PC-9 (cell line): ENCODE measurements at regions not wholly inside any gene's neighbourhood (a gene's known extent, or its start where the extent isn't known, plus 50 kb on each side); places are given as distances from the start of the nearest gene placed in this dataset.

ENCODE experiments used
- BruUV-seq: library from RNA; stranded (reverse); fragments of 400-500 nt; replicated peaks from 2 replicates; lab custom pipeline; 2021; lab: Mats Ljungman, UMichigan
- CTCF ChIA-PET: fragments of 300-600 bp; sonication (Branson Sonifier 250); formaldehyde crosslinking; loops from one replicate; lab custom pipeline; 2022; ENCODE audit warnings: antibody characterized with exemption; lab: Charles Lee
- POLR2A ChIA-PET: fragments of 300-600 bp; sonication (Branson Sonifier 250); formaldehyde crosslinking; loops from one replicate; lab custom pipeline; 2022; ENCODE audit warnings: antibody characterized with exemption; ENCODE audit not compliant: unreplicated experiment; lab: Charles Lee
- DNase-seq, 2 experiments: peaks; one replicate each; pipeline versions ENCODE4 v3.0.0 to v3.0.0-alpha.2; 2015 to 2022; ENCODE audit warnings: mixed read lengths in 1 of 2
- H2AFZ ChIP-seq: fragments of 200-600 bp; sonication (generic); 2 replicates; pipeline ENCODE4 v1.8.1; 2017; ENCODE audit warnings: antibody characterized with exemption
- H3F3A ChIP-seq: fragments of 200-600 bp; sonication (generic); 2 replicates; pipeline ENCODE4 v1.8.1; 2017; ENCODE audit warnings: antibody characterized with exemption, mild to moderate bottlenecking, low read depth; ENCODE audit not compliant: insufficient read depth
- H3K27ac ChIP-seq: fragments of 200-600 bp; sonication (generic); 2 replicates; pipeline ENCODE4 v1.6.1; 2016; ENCODE audit warnings: mixed run types
- H3K27me3 ChIP-seq: fragments of 200-600 bp; sonication (generic); 2 replicates; pipeline ENCODE4 v1.6.1; 2016; ENCODE audit warnings: low read depth, mixed run types; ENCODE audit not compliant: insufficient read depth
- H3K36me3 ChIP-seq: fragments of 200-600 bp; sonication (generic); 2 replicates; pipeline ENCODE4 v1.6.1; 2016; ENCODE audit warnings: low read depth, mixed run types
- H3K4me1 ChIP-seq: fragments of 200-600 bp; sonication (generic); replicated peaks from 2 replicates; pipeline ENCODE4 v1.6.1; 2016; ENCODE audit warnings: mixed run types; ENCODE audit not compliant: insufficient read depth
- H3K4me2 ChIP-seq: fragments of 200-600 bp; sonication (generic); 2 replicates; pipeline ENCODE4 v1.6.1; 2017; ENCODE audit warnings: mixed run types
- H3K4me3 ChIP-seq: fragments of 200-600 bp; sonication (generic); 2 replicates; pipeline ENCODE4 v1.6.1; 2016; ENCODE audit warnings: mixed run types
- H3K79me2 ChIP-seq: fragments of 200-600 bp; sonication (generic); 2 replicates; pipeline ENCODE4 v1.6.1; 2017; ENCODE audit warnings: low read depth, mixed run types
- H3K9me2 ChIP-seq: fragments of 200-600 bp; sonication (generic); 2 replicates; pipeline ENCODE4 v1.8.1; 2017; ENCODE audit warnings: mild to moderate bottlenecking; ENCODE audit not compliant: insufficient read depth
- H3K9me3 ChIP-seq: fragments of 200-600 bp; sonication (generic); 2 replicates; pipeline ENCODE4 v1.8.1; 2016; ENCODE audit warnings: low read depth; ENCODE audit not compliant: insufficient read depth
- H4K20me1 ChIP-seq: fragments of 200-600 bp; sonication (generic); 2 replicates; pipeline ENCODE4 v1.8.1; 2017; ENCODE audit not compliant: insufficient read depth
- EZH2 ChIP-seq: fragments of 200-600 bp; sonication (generic); IDR thresholded peaks from 2 replicates; pipeline ENCODE4 v1.8.0; 2017; ENCODE audit warnings: antibody characterized with exemption, low read depth
- intact Hi-C: fragments of 100-400 bp; cut with micrococcal nuclease; formaldehyde crosslinking; loops from one replicate; pipeline ENCODE4 v1.10.0; 2022; ENCODE audit not compliant: unreplicated experiment
- TF ChIP-seq, protein P1 (sequence below): fragments of 200-600 bp; sonication (generic); conservative IDR thresholded peaks from 2 replicates; pipeline ENCODE4 v1.6.1; 2017; ENCODE audit warnings: mixed run types, antibody characterized with exemption, mild to moderate bottlenecking, moderate library complexity

DNA sequence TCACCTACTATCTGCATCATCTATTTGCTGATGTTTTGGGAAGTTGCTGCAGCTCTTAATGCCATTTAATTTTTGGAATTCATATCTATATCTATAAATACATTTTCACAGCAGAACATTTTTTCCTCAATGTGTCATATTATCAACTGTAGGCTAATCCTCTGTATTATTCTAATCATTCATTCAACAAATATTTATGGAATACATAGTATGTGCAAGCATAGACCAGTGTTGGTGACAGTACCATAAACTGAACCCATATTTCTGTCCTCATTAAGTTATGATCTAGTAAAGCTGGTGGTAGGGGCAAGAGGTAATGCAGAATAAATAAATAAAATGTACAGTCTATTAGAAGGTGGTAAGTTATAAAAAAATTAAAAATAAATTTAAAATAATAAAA is 585.3 kb upstream of the BCHE start:
- BruUV-seq, result no TSS peak
- Histone ChIP-seq H3K27ac (no peak overlapping the region), H3K4me1 (no peaks in the 10 kb centered on the region), H3K36me3 (no peaks in the 10 kb centered on the region), H3K4me2 (no peak overlapping the region), H4K20me1 (no peaks in the 10 kb centered on the region), H3K4me3 (no peak overlapping the region), H3F3A (no peaks in the 10 kb centered on the region), H3K27me3 (no peaks in the 10 kb centered on the region), H3K79me2 (no peaks in the 10 kb centered on the region), H3K9me2 (no peaks in the 10 kb centered on the region), H2AFZ (no peak overlapping the region), H3K9me3 (no peaks in the 10 kb centered on the region)
- CTCF ChIA-PET, result no interaction called here
- DNase-seq, result no peak
- POLR2A ChIA-PET, result no interaction called here
- TF ChIP-seq EZH2, result no peak
- TF ChIP-seq, protein P1, sequence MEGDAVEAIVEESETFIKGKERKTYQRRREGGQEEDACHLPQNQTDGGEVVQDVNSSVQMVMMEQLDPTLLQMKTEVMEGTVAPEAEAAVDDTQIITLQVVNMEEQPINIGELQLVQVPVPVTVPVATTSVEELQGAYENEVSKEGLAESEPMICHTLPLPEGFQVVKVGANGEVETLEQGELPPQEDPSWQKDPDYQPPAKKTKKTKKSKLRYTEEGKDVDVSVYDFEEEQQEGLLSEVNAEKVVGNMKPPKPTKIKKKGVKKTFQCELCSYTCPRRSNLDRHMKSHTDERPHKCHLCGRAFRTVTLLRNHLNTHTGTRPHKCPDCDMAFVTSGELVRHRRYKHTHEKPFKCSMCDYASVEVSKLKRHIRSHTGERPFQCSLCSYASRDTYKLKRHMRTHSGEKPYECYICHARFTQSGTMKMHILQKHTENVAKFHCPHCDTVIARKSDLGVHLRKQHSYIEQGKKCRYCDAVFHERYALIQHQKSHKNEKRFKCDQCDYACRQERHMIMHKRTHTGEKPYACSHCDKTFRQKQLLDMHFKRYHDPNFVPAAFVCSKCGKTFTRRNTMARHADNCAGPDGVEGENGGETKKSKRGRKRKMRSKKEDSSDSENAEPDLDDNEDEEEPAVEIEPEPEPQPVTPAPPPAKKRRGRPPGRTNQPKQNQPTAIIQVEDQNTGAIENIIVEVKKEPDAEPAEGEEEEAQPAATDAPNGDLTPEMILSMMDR, result no peak
- intact Hi-C loops, result no loop called here

DNA sequence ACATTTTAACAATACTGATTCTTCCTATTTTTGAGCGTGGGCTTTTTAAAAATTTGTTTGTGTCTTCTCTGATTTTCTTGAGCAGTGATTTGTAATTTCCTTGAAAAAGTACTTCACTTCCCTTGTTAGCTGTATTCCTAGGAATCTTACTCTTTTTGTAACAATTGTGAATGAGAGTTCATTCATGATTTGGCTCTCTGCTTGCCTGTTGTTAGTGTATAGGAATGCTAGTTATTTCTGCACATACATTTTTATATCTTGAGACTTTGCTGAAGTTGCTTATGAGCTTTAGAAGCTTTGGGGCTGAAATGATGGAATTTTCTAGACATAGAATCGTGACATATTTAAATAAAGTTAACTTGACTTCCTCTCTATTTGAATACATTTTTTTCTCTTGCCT is 582.8 kb upstream of the BCHE start:
- Histone ChIP-seq H3K4me2 (no peak overlapping the region), H3K36me3 (no peaks in the 10 kb centered on the region), H3K79me2 (no peaks in the 10 kb centered on the region), H3K4me3 (no peak overlapping the region), H4K20me1 (no peaks in the 10 kb centered on the region), H3F3A (no peaks in the 10 kb centered on the region), H2AFZ (no peak overlapping the region), H3K9me3 (0 out of 2 replicates have a peak, but pooled peaks cover 3% of the 10 kb centered on the region), H3K4me1 (no peaks in the 10 kb centered on the region), H3K27me3 (no peaks in the 10 kb centered on the region), H3K9me2 (no peaks in the 10 kb centered on the region), H3K27ac (no peak overlapping the region)
- intact Hi-C loops, result no loop called here
- no peak for DNase-seq
- POLR2A ChIA-PET, result no interaction called here
- TF ChIP-seq, protein P1, result no peak
- TF ChIP-seq EZH2, result no peak
- BruUV-seq, result no TSS peak
- CTCF ChIA-PET, result no interaction called here

DNA sequence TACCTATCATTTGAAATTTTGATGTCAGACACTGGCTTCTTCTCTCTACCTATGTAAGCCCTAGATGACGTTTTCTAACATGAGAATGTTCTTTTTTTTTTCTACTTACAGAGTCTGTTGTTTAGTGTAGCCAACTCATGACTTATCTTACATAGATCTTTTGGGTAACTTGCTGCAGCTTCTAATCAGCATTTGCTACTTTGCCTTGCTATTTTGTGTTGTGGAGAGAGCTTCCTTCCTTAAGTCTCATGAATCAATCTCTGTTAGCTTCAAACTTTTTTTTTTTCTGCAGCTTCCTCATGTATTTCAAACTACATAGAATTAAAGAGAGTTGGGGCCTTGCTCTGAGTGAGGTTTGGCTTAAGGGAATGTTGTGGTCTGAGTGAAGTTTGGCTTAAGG is 568.7 kb upstream of the BCHE start:
- BruUV-seq, result no TSS peak
- Histone ChIP-seq H3K9me2 (no peaks in the 10 kb centered on the region; the same call in 1 of the 2 replicates), H3K79me2 (no peaks in the 10 kb centered on the region), H3K9me3 (no peaks in the 10 kb centered on the region), H3K4me2 (no peak overlapping the region), H3K4me3 (no peak overlapping the region), H4K20me1 (no peaks in the 10 kb centered on the region), H3K36me3 (no peaks in the 10 kb centered on the region), H2AFZ (no peak overlapping the region), H3K27me3 (no peaks in the 10 kb centered on the region), H3K4me1 (no peaks in the 10 kb centered on the region), H3F3A (no peaks in the 10 kb centered on the region; the same call in 1 of the 2 replicates), H3K27ac (no peak overlapping the region)
- no peak for TF ChIP-seq EZH2
- TF ChIP-seq, protein P1, result no peak
- ChIA-PET CTCF (no interaction called here), POLR2A (no interaction called here)
- no peak for DNase-seq
- intact Hi-C loops, result no loop called here
